Upper lobe of right lung (tissue), 1 donor: ENCODE measurements at regions not wholly inside any gene's neighbourhood (a gene's known extent, or its start where the extent isn't known, plus 50 kb on each side); places are given as distances from the start of the nearest gene placed in this dataset.
"Not testable (repeated sequence)": the region's sequence is repeated elsewhere in the genome, so short reads cannot be mapped to it uniquely, and the experiment has no call there.

Experiments used
- ATAC-seq: fragments of 200-7000 bp; cut with Tn5 transposase; one replicate; pipeline ENCODE4 v1.9.1; 2020; ENCODE audit warnings: mild to moderate bottlenecking, moderate library complexity
- DNase-seq: peaks from one replicate; pipeline ENCODE4 v3.0.0-alpha.2; 2020
- H3K27ac ChIP-seq: fragments of 200-600 bp; one replicate; pipeline ENCODE4 v1.8.0; 2022
- H3K27me3 ChIP-seq: fragments of 200-600 bp; one replicate; pipeline ENCODE4 v1.8.0; 2022; ENCODE audit warnings: mild to moderate bottlenecking
- H3K36me3 ChIP-seq: fragments of 200-600 bp; one replicate; pipeline ENCODE4 v1.8.0; 2022
- H3K4me1 ChIP-seq: fragments of 200-600 bp; one replicate; pipeline ENCODE4 v1.8.0; 2022
- H3K4me3 ChIP-seq: fragments of 200-600 bp; one replicate; pipeline ENCODE4 v1.8.0; 2022; ENCODE audit warnings: mild to moderate bottlenecking
- H3K9me3 ChIP-seq: fragments of 200-600 bp; one replicate; pipeline ENCODE4 v1.8.0; 2022
- CTCF ChIP-seq: fragments of 200-600 bp; IDR thresholded peaks from one replicate; pipeline ENCODE4 v1.8.0; 2022; ENCODE audit warnings: antibody characterized with exemption
- intact Hi-C: fragments of 100-400 bp; cut with DNase I; formaldehyde crosslinking; loops from one replicate; pipeline ENCODE4 v1.11.0; 2022
- donor health status: DM: no; HTN: yes; CAD: no; lungs with severe emphysema.

GRCh38 chrX:124737771-124738170 is 391.4 kb downstream of the SH2D1A start:
- H3K4me1 ChIP-seq = no peaks in the 10 kb centered on the region
- no peaks in the 10 kb centered on the region for H3K36me3 ChIP-seq
- H3K27ac ChIP-seq = no peak overlapping the region
- ATAC-seq = no peak
- H3K27me3 ChIP-seq = no peaks in the 10 kb centered on the region
- no peak for TF ChIP-seq CTCF
- DNase-seq = no peak
- intact Hi-C loops = no loop called here
- no peak overlapping the region for H3K4me3 ChIP-seq
- H3K9me3 ChIP-seq = no peaks in the 10 kb centered on the region

- Histone ChIP-seq H3K9me3 (no peaks in the 10 kb centered on the region), H3K36me3 (no peaks in the 10 kb centered on the region), H3K4me3 (no peak overlapping the region), H3K27me3 (no peaks in the 10 kb centered on the region), H3K27ac (no peak overlapping the region), H3K4me1 (no peaks in the 10 kb centered on the region)
- no peak for ATAC-seq
- intact Hi-C loops = no loop called here
- TF ChIP-seq CTCF = no peak
- DNase-seq = no peak
Measured at GRCh38 chrX:124747295-124747694, 400.9 kb downstream of the SH2D1A start.

- H3K4me1 ChIP-seq = no peaks in the 10 kb centered on the region
- no peak for ATAC-seq
- no peaks in the 10 kb centered on the region for H3K36me3 ChIP-seq
- H3K4me3 ChIP-seq = no peak overlapping the region
- no peak overlapping the region for H3K27ac ChIP-seq
- intact Hi-C loops = no loop called here
- H3K9me3 ChIP-seq = no peaks in the 10 kb centered on the region
- no peak for DNase-seq
- TF ChIP-seq CTCF = no peak
- H3K27me3 ChIP-seq = no peaks in the 10 kb centered on the region
Measured at GRCh38 chrX:124764354-124764753, 418.0 kb downstream of the SH2D1A start.

GRCh38 chrX:124769166-124769565 is 422.8 kb downstream of the SH2D1A start:
- Histone ChIP-seq H3K27ac (no peak overlapping the region), H3K27me3 (no peaks in the 10 kb centered on the region), H3K9me3 (no peaks in the 10 kb centered on the region), H3K36me3 (no peaks in the 10 kb centered on the region), H3K4me3 (no peak overlapping the region), H3K4me1 (no peaks in the 10 kb centered on the region)
- intact Hi-C loops = no loop called here
- no peak for DNase-seq
- ATAC-seq = no peak
- no peak for TF ChIP-seq CTCF

- intact Hi-C loops = no loop called here
- ATAC-seq (no peak), DNase-seq (no peak)
- TF ChIP-seq CTCF = no peak
- Histone ChIP-seq H3K4me1 (no peaks in the 10 kb centered on the region), H3K4me3 (no peak overlapping the region), H3K27me3 (no peaks in the 10 kb centered on the region), H3K36me3 (no peaks in the 10 kb centered on the region), H3K9me3 (no peaks in the 10 kb centered on the region), H3K27ac (no peak overlapping the region)
Measured at GRCh38 chrX:124771292-124771691, 424.9 kb downstream of the SH2D1A start.

GRCh38 chrX:124788253-124788652 is 441.9 kb downstream of the SH2D1A start:
- intact Hi-C loops, H3K9me3 ChIP-seq, H3K4me3 ChIP-seq, H3K4me1 ChIP-seq, H3K36me3 ChIP-seq, H3K27ac ChIP-seq, H3K27me3 ChIP-seq, DNase-seq, ATAC-seq: not testable (repeated sequence)

- intact Hi-C loops, H3K27me3 ChIP-seq, ATAC-seq, H3K9me3 ChIP-seq, H3K4me3 ChIP-seq, H3K27ac ChIP-seq, H3K4me1 ChIP-seq, H3K36me3 ChIP-seq, DNase-seq: not testable (repeated sequence)
Measured at GRCh38 chrX:124789874-124790273, 443.5 kb downstream of the SH2D1A start.
